ENCODE measurements at regions not wholly inside any gene's neighbourhood (a gene's known extent, or its start where the extent isn't known, plus 50 kb on each side); places are given as distances from the start of the nearest gene placed in this dataset.

DNA sequence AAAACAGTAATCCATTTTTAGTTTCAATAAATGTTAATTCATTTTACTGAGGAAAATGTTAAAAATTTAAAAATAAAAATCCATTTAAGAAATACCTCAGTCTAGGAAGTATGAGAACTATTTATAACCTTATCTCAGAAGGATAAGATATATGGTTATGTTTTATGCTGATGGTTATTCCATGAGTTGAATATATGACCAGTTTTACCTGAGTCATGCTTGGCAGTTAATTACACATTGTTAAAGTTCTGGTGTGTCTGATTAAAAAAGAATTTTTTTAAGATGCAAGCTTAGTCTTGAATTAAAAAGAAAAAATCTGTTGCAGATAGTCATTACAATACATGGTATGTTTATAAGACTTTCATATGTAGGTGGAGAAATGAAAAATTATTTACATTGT, 191.7 kb downstream of the ARL4A start:
- TF ChIP-seq CTCF (IDR thresholded peaks at IDR 0.05; ENCODE audit: low read depth, low read length) (no peak), EZH2phosphoT487 (IDR thresholded peaks at IDR 0.05; ENCODE audit: low read depth) (no peak)

Data from OCI-LY3 (cell line).